Adipocyte (in vitro differentiated cells): ENCODE measurements at regions not wholly inside any gene's neighbourhood (a gene's known extent, or its start where the extent isn't known, plus 50 kb on each side); places are given as distances from the start of the nearest gene placed in this dataset.

Source experiments
- DNase-seq: peaks from one replicate; pipeline ENCODE4 v3.0.0-alpha.2; 2015; ENCODE audit warnings: low read depth
- H3K27me3 ChIP-seq: replicated peaks from 2 replicates; pipeline ENCODE4 v1.7.0; 2013; ENCODE audit warnings: mild to moderate bottlenecking, low read length, moderate library complexity; ENCODE audit not compliant: control insufficient read depth, insufficient read depth
- H3K36me3 ChIP-seq: 2 replicates; pipeline ENCODE4 v1.7.0; 2013; ENCODE audit warnings: low read length, mild to moderate bottlenecking, moderate library complexity; ENCODE audit not compliant: control insufficient read depth, insufficient read depth, severe bottlenecking
- H3K4me1 ChIP-seq: 2 replicates; pipeline ENCODE4 v1.7.0; 2013; ENCODE audit warnings: mild to moderate bottlenecking, low read length, moderate library complexity; ENCODE audit not compliant: control insufficient read depth, insufficient read depth
- H3K4me3 ChIP-seq: 2 replicates; pipeline ENCODE4 v1.7.0; 2013; ENCODE audit warnings: mild to moderate bottlenecking, low read length, moderate library complexity
- H3K9ac ChIP-seq: 2 replicates; pipeline ENCODE4 v1.7.0; 2013; ENCODE audit warnings: mild to moderate bottlenecking, low read length, moderate library complexity
- H3K9me3 ChIP-seq: 2 replicates; pipeline ENCODE4 v1.7.0; 2013; ENCODE audit warnings: mild to moderate bottlenecking, low read length, moderate library complexity; ENCODE audit not compliant: control insufficient read depth

DNA sequence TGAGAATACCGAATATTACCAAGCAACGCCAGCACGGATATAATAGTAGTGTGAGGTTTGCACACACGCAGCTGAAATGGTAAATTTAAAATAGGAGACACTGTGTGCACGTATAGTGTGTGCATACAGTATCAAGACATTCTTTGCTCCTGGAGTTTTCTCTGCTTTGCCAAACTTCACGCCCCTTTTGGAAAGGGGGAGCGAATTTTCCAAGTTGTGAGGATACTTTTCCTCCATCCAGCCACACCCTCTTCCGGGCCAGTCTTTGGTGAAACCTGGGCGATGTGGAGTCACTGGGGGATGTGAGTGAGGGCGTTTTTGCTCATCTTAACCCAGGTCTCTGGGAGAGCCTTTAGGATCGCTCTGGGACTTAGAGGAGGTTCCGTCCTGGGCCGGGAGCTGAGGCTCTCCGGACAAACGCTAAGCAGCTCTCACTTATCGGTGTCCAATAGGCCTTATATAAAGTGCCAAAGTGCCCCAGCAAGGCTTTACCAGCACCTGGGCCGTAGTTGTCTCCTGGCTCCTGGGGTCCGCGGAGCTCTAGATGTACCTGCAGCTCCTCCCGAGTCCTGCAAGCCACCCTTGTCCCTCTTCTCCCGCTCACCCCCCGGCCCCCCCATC is 160.0 kb upstream of the MKI67 start:
- H3K36me3 ChIP-seq: no peaks in the 10 kb centered on the region
- H3K27me3 ChIP-seq: peaks cover 46% of the 10 kb centered on the region
- no peak overlapping the region for H3K4me3 ChIP-seq
- no peaks in the 10 kb centered on the region for H3K4me1 ChIP-seq
- no peak overlapping the region for H3K9ac ChIP-seq
- DNase-seq: no peak
- peaks cover 12% of the 10 kb centered on the region for H3K9me3 ChIP-seq

DNA sequence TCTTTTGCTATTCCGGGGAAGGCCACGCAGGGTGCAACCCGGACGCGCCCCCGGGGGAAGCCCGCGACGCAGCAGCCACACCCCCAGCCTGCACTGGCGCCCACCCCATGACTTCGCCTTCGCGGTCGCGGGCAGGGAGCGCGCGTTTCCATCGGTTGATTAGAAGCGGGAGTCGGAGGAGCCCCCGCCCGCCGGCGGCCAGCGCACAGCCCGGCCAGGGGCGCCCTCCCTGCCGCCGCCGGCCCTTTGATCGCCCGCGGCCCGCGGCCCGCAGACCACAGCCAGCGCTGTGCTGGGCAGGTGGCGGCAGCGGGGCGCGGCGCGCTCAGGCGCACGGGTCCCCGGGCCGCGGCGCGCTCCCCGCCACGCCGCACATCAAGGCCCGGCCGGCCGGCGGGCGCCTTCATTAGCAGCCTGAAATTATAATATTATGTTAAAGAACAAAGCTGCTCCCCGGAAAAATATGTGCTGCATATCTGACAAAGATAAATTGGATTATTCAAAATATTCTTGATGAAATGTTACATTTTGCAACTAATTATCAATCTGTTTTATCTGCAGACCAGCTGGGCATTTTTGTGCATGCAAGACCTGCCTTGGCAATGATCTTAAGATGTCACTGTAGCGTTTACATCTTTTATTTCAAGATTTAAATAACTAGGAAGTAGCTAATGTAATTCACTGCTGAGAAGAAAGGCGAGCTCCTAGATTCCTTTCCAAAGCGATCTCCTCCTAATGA is 160.7 kb upstream of the MKI67 start:
- no peak for DNase-seq
- Histone ChIP-seq H3K4me3 (no peak overlapping the region), H3K36me3 (no peaks in the 10 kb centered on the region), H3K27me3 (peaks cover 46% of the 10 kb centered on the region), H3K9me3 (peaks cover 17% of the 10 kb centered on the region), H3K9ac (no peak overlapping the region), H3K4me1 (no peaks in the 10 kb centered on the region)

DNA sequence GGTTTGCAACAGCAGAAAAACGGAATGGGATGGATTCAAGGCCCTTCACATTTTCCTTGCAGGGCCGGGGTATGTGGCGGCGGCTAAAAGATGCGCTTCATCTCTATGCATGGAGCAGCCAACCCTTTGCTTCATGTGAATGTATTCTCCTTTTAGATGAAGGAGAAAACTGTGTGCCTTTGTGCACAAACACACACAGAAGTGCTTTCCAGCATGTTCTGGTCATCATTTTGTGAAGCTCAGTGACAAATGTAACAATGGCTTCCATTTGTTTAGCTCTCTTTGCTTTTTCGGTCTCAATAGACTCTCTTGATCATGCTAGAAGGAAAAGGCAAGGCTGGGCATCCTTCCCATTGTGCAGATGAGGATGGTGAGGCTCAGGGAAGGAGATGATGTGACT is 161.7 kb upstream of the MKI67 start:
- Histone ChIP-seq H3K9me3 (peaks cover 17% of the 10 kb centered on the region), H3K27me3 (peaks cover 46% of the 10 kb centered on the region), H3K4me1 (no peaks in the 10 kb centered on the region), H3K36me3 (no peaks in the 10 kb centered on the region), H3K4me3 (no peak overlapping the region), H3K9ac (no peak overlapping the region)
- no peak for DNase-seq

- peaks cover 17% of the 10 kb centered on the region for H3K9me3 ChIP-seq
- H3K4me1 ChIP-seq: no peaks in the 10 kb centered on the region
- H3K27me3 ChIP-seq: peaks cover 35% of the 10 kb centered on the region
- no peak overlapping the region for H3K4me3 ChIP-seq
- no peak for DNase-seq
- no peaks in the 10 kb centered on the region for H3K36me3 ChIP-seq
- no peak overlapping the region for H3K9ac ChIP-seq
Measured at GRCh38 chr10:128289621-128290020, 163.4 kb upstream of the MKI67 start.

GRCh38 chr10:128295003-128295402 is 168.8 kb upstream of the MKI67 start:
- DNase-seq: no peak
- peaks cover 17% of the 10 kb centered on the region for H3K9me3 ChIP-seq
- H3K9ac ChIP-seq: no peak overlapping the region
- peaks cover 5% of the 10 kb centered on the region for H3K27me3 ChIP-seq
- no peak overlapping the region for H3K4me3 ChIP-seq
- H3K4me1 ChIP-seq: no peaks in the 10 kb centered on the region
- H3K36me3 ChIP-seq: no peaks in the 10 kb centered on the region

DNA sequence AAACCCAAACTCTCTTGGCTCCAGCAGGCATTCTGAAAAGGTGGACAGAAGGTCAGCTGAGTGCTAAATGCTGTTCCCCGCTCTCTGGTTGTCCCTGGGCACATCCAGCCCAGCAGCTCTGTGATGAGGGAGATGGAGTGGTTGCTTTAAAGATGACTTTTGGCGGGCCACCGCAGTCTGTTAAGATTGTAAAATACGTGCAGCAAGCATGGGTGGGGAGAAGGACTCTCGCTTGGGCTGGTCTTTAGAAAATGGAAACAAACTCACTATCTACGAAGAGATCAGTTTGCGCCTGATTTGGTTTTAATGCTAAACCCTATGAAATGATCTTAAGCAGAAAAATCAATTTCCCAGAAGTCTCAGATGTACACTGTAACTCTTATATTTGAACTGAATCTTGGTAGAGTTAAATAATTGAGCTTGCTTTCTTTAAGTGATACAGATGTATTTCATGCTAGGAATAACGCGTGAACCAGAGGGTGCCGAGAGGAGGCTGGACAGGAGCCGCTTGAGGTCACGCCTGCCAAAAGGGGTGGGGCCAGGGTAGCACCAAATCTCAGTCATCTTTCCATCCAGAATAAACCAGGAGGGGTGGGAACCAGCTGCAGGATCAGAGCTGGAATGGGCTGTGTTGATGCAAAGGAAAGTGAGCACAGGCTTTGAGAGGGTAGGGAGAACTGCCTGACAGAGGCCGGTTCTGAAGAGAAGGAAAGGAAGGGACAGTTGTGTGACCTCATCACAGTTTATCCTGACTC is 170.2 kb upstream of the MKI67 start:
- no peaks in the 10 kb centered on the region for H3K36me3 ChIP-seq
- no peak overlapping the region for H3K4me3 ChIP-seq
- no peak for DNase-seq
- H3K4me1 ChIP-seq: no peaks in the 10 kb centered on the region
- peaks cover 4% of the 10 kb centered on the region for H3K9me3 ChIP-seq
- H3K9ac ChIP-seq: no peak overlapping the region
- H3K27me3 ChIP-seq: peaks cover 5% of the 10 kb centered on the region

- no peak for DNase-seq
- Histone ChIP-seq H3K9me3 (no peaks in the 10 kb centered on the region), H3K27me3 (peaks cover 5% of the 10 kb centered on the region), H3K4me3 (no peak overlapping the region), H3K4me1 (no peaks in the 10 kb centered on the region), H3K9ac (no peak overlapping the region), H3K36me3 (no peaks in the 10 kb centered on the region)
Measured at GRCh38 chr10:128297709-128298378, 171.6 kb upstream of the MKI67 start.

GRCh38 chr10:128298587-128298986 is 172.4 kb upstream of the MKI67 start:
- H3K9ac ChIP-seq: no peak overlapping the region
- H3K9me3 ChIP-seq: no peaks in the 10 kb centered on the region
- H3K4me3 ChIP-seq: no peak overlapping the region
- H3K4me1 ChIP-seq: no peaks in the 10 kb centered on the region
- H3K36me3 ChIP-seq: no peaks in the 10 kb centered on the region
- peaks cover 5% of the 10 kb centered on the region for H3K27me3 ChIP-seq
- DNase-seq: no peak

GRCh38 chr10:128300290-128300824 is 174.1 kb upstream of the MKI67 start:
- Histone ChIP-seq H3K27me3 (no peaks in the 10 kb centered on the region), H3K36me3 (no peaks in the 10 kb centered on the region), H3K4me1 (no peaks in the 10 kb centered on the region), H3K9me3 (no peaks in the 10 kb centered on the region), H3K9ac (no peak overlapping the region), H3K4me3 (no peak overlapping the region)
- DNase-seq: no peak

GRCh38 chr10:128301051-128301450 is 174.8 kb upstream of the MKI67 start:
- Histone ChIP-seq H3K36me3 (no peaks in the 10 kb centered on the region), H3K4me3 (no peak overlapping the region), H3K4me1 (no peaks in the 10 kb centered on the region), H3K9ac (no peak overlapping the region), H3K27me3 (no peaks in the 10 kb centered on the region), H3K9me3 (no peaks in the 10 kb centered on the region)
- DNase-seq: no peak

GRCh38 chr10:128302808-128303207 is 176.6 kb upstream of the MKI67 start:
- H3K4me3 ChIP-seq: no peak overlapping the region
- no peaks in the 10 kb centered on the region for H3K9me3 ChIP-seq
- H3K4me1 ChIP-seq: no peaks in the 10 kb centered on the region
- DNase-seq: no peak
- H3K36me3 ChIP-seq: no peaks in the 10 kb centered on the region
- no peak overlapping the region for H3K9ac ChIP-seq
- H3K27me3 ChIP-seq: no peaks in the 10 kb centered on the region
